COLO668 (cell line): ENCODE measurements at regions not wholly inside any gene's neighbourhood (a gene's known extent, or its start where the extent isn't known, plus 50 kb on each side); places are given as distances from the start of the nearest gene placed in this dataset.

Experiments used
- DNase-seq: peaks from one replicate; lab custom pipeline; 2025; ENCODE audit not compliant: unreplicated experiment; lab: John Stamatoyannopoulos, UW

DNA sequence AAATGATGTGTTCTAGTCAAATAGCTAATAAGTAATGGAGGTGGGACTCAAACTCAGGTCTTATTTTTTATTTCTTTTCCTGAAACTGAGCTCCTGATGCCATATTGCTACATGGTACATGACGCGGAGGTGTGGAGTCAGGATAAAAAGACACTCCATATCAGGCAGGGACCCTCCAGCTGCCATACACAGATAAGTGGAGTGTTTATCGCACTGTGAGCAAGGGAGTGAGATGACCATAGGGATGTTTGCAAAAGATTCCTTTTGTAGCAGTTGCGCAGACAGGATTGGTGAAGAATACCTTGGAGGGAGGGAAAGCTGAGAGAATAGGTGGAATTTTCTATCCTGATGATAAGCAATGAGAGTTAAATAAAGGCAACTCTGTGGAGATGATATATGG, 657.2 kb downstream of the RNF144A start:
- DNase-seq, result no peak

DNA sequence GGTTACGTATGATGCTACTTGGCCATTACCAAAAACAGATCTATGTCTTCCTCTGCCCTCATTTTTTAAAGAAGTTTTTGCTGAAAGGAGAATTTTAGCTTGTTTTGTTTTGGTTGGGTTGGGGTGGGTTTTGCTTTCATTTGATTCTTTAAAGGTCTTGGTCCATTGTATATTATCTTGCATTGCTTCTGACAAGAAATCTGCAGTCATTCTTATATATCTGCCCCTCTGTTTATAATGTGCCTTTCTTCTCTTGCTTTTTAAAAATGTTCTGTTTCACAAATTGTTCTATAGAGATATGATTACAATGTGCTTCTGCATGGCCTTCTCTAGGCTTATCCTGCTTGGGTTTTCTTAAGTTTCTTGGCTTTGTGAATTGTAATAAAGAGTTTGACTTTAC, 660.6 kb downstream of the RNF144A start:
- no peak for DNase-seq

DNA sequence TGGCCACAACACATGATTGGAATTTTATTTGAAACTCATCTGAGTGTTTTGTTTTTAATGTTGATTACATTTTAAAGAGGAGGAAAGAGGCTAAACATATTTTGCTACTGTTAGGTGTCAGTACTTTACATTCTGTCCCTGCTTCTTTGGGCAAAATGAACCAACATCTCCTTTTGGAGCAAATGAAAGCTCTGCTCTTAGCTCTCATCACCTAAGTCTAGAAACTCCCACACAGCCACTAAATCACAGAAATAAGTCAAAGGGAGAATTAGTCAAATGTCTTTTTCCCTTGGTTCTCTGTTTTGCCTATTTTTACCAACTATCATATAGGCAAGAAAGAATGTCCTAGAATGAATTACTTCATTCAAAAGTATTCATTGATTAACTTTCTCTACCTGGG, 666.8 kb downstream of the RNF144A start:
- DNase-seq, result no peak

DNA sequence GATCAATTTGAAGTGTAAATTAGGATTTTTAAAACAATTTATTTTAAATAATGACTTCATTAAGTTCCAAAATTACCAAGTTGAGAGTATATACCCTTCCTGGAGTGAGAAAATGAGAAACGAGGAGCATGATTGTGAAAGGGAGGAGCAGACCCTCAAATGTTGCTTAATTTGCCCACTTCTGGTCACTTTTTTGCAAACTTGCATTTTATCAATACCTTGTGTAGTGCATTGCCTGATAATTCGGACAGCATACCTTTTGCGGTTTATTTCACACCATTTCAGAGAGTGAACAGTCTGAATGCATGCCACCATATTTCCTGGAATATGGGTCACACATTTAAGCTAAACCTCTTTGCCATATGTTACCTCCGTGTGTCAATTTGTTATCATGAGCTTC, 669.7 kb downstream of the RNF144A start:
- DNase-seq, result no peak

DNA sequence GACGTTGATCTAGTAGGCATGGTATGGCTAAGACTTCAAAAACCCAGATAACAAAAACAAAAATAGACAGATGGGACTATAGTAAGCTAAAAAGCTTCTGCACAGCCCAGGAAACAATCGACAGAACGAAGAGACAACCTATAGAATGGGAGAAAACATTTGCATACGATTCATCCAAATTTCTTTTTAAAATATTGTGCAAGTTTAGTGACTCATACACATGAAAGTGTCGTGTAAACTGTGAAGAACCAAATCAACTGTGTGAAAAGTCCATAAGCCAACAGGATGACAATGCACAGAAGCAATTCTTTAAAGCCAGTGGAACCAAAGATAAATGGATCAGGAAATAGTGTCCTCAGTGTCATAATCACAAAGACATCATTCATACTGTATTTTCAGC, 671.1 kb downstream of the RNF144A start:
- no peak for DNase-seq

DNA sequence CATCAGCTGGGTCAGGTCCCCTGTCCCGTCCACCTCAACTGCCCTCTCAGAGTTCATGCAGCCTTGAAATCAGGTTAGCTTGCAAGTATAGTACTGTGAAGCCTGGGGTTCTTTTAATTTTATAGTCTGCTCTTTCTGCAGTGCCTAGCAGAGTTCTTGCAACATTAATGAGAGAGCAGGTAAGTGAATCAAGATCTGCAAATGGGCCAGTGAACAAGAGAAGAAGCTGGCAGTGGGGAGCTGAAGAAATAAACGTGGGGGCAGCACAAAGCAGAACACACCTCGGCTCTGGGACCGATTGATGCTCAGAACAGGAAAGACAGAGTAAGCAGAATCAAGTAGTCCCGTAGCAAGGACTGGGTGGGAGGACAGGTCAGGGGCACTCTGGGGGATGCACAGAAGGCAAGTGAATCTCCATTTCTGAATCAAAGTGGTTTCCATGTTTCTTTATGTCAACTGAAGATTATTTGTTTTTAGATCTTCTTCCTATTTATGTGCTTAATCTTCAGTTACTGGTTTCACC, 675.5 kb downstream of the RNF144A start:
- no peak for DNase-seq

DNA sequence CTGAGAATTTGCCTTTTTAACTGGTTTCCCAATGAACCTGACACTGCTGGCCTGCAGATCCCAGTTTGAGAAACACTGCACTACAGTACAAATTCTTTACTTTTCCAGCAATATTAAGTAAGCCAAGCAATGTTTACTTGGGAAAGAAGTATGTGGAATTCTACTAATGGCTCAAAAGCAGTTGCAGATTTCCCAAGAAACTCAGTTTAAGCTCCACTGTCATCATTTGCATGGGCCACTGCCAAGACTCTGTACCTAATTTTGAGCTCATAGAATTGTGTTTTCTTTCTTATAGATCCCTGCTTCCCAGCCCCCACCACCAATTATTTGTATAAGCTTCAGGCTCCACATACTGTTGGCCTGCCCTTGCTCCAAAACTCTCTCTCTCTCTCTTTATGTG, 676.1 kb downstream of the RNF144A start:
- no peak for DNase-seq

DNA sequence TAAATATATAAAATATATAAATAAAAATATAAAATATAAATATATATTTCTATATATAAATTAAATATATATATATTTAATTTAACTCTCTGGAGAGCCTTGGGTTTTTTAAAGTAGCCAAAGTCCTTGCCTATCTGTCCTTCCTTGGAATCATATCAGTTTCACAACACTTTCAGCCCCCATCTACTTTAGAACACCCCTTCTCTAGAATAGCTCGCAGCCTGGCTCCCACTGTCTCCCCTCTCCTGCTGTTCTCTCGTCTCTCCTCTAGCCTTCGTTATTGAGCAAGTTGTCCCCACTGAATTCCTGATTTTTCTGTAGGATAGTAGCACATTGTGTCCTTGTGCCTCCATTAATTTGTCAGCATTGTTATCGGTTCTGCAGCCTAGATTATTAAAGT, 677.0 kb downstream of the RNF144A start:
- no peak for DNase-seq

DNA sequence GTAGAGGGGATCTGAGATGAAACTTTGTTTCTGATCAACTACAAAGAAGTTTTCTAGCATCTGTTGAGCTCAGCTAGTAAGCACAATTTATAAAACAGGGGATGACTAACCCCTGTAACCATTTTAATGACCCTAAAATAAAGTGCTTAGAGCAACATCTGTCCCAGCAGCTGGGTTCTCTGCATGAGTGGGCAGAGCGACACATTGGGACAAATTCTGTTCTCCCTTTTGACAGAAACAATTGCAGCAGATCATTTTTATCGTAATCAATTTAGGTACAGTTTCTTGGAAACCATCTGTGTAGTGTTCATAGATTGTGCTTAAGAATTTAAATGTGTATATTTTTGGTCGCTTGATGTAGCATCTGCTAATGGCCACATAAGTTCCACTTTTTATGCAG, 678.0 kb downstream of the RNF144A start:
- no peak for DNase-seq

DNA sequence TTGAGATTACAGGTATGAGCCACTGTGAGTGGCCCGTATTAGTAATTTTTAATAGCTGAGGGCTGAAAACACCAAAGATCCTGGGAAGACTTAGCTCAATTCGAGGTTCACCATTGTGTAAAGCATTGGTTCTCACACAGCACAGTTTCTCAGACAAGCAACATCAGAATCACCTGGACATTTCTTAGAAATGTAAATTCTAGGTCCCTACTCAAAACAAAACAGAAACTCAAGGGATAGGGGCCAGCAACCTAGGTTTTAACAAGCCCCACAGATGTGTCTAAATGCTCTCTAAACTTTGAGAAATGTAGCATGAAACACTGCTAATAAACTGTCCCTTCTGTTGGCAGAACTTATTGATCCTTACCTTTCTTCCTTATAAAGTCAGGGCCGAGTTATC, 681.2 kb downstream of the RNF144A start:
- DNase-seq, result no peak

DNA sequence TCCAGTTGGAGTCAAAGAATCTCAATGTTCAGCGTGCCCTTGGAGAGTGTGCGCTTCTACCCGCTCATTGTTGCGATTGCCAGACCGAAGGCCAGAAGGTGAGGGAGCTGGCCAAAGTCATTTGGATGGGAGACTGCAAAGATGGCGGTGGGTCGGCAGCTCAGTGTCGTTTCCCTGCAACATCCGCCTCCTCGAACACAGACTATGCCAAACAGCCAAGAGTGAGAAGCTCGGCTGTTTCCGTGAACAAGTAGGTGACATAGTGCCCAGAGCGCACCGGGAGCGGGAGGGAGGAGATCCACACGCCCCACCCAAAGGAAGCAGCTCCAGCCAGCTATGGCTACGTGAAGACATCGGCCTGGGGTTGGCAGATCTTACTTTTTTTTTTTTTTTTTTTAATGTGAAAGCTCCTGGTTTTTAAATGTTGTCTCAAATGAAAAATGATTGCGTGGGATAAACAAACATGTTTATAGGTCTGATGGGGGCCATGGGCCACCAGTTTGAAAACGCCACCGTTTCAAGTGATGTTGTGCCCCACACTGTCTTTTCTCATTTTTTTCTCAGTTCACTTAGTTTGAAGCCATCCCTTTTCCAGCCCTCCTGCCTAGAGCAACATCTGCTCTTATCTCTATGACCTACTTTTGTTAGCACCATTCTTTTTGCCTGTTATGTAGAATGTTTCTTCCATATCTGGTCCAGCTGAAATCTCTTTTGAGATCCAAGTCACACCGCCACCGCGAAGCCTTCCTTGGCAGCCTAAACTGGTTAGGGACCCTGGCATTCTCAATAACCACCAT, 682.4 kb downstream of the RNF144A start:
- DNase-seq, result no peak

DNA sequence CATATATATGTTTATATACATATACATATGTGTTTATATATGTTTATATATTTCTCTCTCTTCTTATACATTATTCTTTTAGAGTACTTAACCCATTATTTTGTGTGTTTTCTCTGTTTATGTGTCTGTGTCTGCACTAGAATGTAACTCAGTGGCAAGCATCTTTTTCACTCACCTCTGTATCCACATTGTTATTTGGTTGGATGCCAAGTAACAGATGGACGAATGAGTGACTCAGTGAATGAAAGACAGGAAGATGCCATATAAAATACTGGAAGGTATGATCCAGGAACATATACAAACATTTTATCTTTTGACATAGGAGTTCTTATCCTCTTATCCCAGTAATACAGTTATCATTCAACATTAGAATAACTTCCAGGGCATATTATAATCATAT, 684.8 kb downstream of the RNF144A start:
- DNase-seq, result no peak

DNA sequence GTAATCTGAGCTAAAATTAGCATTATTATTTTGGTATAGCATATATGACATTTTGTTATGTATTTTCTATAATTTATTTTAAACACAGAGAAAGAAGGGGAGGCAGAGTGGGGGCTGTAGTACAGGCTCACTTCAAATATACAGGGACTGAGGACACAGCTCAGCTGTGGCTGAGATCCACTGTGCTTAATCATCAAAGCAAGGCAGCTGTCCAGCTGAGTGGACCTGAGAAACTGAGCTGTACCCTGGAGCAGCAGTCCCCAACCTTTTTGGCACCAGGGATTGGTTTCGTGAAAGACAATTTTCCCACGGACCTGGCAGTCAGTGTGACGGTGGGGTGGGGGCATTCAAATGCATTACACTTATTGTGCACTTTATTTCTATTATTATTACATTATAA, 687.2 kb downstream of the RNF144A start:
- no peak for DNase-seq

DNA sequence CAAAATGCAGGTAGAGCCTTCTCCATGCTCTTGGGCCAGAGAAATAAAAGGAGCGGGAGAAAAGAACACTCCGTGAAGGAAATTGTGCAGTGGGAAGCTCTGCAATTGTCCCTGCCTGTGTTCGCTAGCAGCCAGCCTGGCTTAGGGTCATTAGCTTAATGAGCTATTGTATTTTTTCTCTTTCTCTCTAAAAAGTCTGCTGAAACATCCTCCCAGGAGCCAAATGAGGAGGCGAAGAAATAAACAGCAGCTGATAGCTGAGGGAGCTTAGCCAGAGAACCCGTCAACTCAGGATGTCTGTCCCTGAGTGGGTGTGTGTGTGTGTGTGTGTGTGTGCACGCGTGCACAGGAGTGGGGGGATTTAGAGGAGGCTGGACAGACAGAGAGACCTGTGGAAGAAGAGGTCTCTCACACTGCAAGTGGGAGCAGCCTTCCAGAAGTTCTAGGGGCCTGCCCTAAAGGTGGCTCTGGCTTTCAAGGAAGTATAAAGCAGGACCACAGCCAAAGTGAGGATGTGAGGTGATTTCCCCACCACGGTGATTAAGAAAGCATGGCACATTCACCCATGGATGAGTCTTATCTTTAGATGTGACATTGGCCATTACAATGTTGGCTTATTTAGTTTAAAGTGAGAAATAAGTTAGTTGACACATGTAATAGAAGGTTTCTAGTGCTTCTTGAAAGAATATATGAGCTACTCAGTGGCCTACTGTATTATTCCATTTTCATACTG, 690.4 kb downstream of the RNF144A start:
- no peak for DNase-seq

DNA sequence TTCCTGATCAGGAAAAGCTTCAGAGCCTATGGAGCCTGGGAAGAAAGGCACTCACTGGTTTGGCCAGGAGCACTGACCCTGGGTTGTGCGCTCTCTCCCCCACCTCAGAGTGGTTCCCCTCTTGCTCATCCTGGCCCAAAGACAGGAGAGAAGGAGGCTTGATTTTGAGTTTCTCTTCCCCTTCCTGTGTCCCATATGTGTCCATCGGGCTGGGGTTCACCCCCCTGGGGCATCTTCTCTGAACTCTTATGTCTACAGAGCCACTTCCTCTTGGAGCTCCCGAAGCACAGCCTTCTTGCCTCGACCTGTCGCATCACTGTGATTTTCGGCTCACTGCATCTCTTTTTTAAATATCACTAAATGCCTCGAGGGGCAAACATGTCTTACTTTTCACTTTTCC, 692.3 kb downstream of the RNF144A start:
- DNase-seq, result no peak

DNA sequence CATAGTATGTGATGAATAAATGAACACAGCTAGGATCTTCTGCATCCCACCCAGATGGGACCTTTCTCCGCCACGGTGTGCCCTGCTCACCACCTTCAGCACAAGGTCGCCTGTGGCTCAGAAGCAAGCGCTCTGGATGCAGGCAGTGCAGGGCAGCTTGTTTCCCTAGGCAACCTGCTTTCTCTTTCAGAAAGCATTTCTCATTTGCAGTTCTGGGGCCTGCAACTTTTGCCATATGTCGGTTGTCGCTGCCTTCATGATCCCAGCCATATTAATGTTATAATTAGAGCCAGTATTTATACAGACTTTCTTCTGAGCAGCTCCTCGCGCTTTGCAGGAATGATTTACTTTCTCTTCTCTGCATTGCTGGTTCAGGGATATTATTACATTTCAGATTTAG, 692.8 kb downstream of the RNF144A start:
- no peak for DNase-seq

DNA sequence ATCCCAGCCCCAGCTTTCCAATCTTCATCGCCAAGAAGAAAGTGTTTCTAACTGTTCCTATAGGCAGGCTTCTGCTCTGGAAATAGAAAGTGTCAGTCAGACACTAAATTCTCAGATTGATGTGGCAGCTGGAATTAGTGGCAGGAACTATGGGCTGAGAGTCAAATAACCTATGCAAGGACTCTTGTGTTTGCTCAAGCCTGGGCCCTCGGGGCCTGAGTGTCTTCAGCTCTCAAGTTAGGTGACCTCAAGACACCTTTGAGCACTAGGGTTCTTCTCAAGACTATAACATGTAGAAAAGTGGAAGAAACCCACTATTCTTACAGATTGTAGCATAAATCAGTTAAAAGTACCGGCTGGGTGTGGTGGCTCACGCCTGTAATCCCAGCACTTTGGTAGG, 694.5 kb downstream of the RNF144A start:
- DNase-seq, result no peak

DNA sequence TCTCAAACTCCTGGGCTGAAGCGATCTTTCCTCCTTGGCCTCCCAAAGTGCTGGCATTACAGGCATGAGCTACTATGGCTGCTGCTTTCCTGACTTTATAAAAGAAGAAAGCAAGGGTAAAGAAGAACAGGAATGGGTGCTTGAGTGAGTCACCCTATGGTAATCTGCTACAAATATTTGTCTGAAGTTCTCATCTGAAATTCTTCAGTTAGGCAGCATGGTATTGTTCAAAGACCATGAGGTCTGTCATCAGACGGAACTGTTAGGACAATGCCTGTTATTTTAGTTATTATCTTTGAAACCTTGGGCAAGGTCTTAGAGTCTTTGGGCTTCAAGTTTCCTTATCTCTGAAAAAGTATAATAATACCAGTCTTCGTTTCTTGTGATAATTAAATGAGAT, 695.8 kb downstream of the RNF144A start:
- no peak for DNase-seq

DNA sequence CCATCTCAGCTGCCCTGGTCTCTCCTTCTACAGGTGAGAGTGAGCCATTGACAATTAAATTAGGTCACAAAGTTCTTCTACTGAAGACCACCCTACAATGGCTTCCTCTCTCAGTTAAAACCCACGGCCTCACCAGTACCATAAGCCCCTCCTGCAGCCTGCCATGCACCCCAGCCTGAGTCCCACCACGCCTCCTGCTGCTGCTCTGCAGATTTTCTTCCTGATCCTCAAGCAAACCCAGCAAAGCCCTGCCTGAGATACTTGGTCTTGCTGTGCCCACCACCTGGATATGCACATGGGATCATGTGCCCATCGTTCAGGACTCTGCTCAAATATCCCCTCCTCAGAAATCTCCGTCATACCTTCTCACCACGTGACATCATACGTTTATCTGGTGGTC, 696.6 kb downstream of the RNF144A start:
- no peak for DNase-seq

DNA sequence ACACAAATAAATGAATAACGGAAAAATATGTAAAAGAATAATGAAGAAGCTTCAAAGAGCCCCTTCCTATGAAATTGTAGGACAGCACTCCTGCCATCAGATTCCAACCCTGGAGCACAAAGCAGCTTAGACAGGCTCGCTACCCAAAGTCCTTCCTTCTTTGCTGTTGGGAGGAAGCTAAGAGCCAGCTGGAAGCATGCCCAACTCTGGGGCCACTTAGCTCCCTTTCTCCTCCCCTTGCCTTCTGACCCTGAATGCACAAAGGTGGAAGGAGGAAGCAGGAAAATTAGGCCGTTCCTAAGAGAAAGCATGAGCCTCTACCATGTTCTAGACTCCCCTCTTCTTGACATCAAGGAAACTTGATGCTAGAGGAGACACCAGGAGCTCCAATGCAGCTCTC, 700.8 kb downstream of the RNF144A start:
- no peak for DNase-seq

DNA sequence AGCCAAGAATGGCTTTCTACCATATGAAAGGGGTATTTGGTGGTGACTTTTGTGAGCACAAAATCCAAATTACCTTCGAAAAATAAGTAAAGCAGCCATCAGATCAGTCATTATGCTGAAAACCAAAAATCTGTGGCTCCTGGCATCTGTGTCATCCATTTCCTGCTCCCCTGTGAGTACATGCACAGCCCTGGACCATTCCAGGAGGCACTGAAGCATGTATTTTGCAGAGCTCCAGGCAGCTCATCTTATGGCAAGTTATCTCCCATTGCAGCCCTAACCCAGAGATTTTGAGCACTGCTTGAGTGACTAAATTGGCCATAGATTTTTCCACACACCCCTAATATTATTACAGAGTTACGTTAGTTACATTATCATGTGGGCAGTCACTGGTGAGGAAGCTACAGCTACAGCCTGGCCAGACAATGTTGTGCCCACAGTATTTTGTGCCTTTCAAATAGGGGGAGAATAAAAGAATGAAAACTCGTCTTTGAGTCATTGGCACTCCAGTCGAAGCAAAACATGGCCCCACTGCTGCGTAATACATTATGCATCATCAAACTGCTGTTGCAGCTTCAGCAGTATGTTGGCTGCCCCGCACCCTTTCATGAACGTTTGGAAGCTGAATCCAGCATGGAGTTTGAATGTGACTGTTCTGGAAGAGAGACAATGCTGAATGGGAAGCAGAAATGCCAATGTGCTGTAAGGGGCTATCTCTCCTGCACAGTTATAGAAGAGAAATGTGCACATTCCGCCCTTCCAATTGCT, 702.2 kb downstream of the RNF144A start:
- DNase-seq, result no peak

DNA sequence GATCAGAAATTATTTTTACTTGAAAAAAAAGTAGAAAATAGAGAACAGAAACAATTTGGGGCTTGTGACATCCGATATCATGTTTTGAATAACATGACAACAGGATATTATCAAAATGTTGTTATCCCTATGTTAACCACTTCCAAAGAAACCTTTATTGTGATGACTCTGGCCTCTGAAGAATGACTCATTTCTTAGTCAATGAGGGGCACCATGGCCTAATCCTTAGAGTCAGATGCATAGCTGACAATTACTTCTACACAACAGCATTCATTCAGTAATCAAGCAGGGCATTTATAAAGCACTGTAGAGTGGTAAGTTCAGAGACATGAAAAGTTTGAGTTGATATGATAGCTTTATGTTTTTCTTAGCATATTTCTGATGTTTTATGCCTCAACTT, 703.0 kb downstream of the RNF144A start:
- no peak for DNase-seq
